GM21576 (cell line): ENCODE measurements at regions not wholly inside any gene's neighbourhood (a gene's known extent, or its start where the extent isn't known, plus 50 kb on each side); places are given as distances from the start of the nearest gene placed in this dataset.
"Not testable (repeated sequence)": the region's sequence is repeated elsewhere in the genome, so short reads cannot be mapped to it uniquely, and the experiment has no call there.

Source experiments
- ATAC-seq: cut with Tn5 transposase; IDR thresholded peaks from one replicate; pipeline ENCODE4 v1.9.1; 2021; ENCODE audit warnings: mild to moderate bottlenecking, moderate library complexity; ENCODE audit not compliant: unreplicated experiment

GRCh38 chr15:69876064-69876940, 221.4 kb downstream of the TLE3 start:
- ATAC-seq, result no peak

GRCh38 chr15:69879963-69880362, 217.8 kb downstream of the TLE3 start:
- not testable (repeated sequence) for ATAC-seq

GRCh38 chr15:69880571-69881301, 217.0 kb downstream of the TLE3 start:
- ATAC-seq, result no peak

- ATAC-seq, result no peak
These were observed 216.4 kb downstream of the TLE3 start for GRCh38 chr15:69881302-69881670.

- no peak for ATAC-seq
These were observed 216.0 kb downstream of the TLE3 start for GRCh38 chr15:69881766-69882165.

- no peak for ATAC-seq
These were observed 214.4 kb downstream of the TLE3 start for GRCh38 chr15:69883306-69883705.

GRCh38 chr15:69885173-69885955, 212.4 kb downstream of the TLE3 start:
- ATAC-seq, result no peak

- ATAC-seq, result no peak
These were observed 210.7 kb downstream of the TLE3 start for GRCh38 chr15:69887009-69887408.

GRCh38 chr15:69887553-69887952, 210.2 kb downstream of the TLE3 start:
- no peak for ATAC-seq

GRCh38 chr15:69888406-69888805, 209.3 kb downstream of the TLE3 start:
- no peak for ATAC-seq

GRCh38 chr15:69891070-69891536, 206.6 kb downstream of the TLE3 start:
- no peak for ATAC-seq

GRCh38 chr15:69891606-69892005, 206.1 kb downstream of the TLE3 start:
- ATAC-seq, result no peak

GRCh38 chr15:69892351-69892750, 205.4 kb downstream of the TLE3 start:
- ATAC-seq, result no peak

- ATAC-seq, result no peak
These were observed 204.6 kb downstream of the TLE3 start for GRCh38 chr15:69893086-69893485.

GRCh38 chr15:69893863-69894262, 203.9 kb downstream of the TLE3 start:
- no peak for ATAC-seq

GRCh38 chr15:69895202-69895601, 202.5 kb downstream of the TLE3 start:
- ATAC-seq, result no peak

- no peak for ATAC-seq
These were observed 201.1 kb downstream of the TLE3 start for GRCh38 chr15:69896606-69897005.

GRCh38 chr15:69897061-69897460, 200.7 kb downstream of the TLE3 start:
- ATAC-seq, result no peak

- ATAC-seq, result no peak
These were observed 200.1 kb downstream of the TLE3 start for GRCh38 chr15:69897471-69898237.

- no peak for ATAC-seq
These were observed 199.5 kb downstream of the TLE3 start for GRCh38 chr15:69898243-69898642.
